HG03039 (cell line): ENCODE measurements at regions not wholly inside any gene's neighbourhood (a gene's known extent, or its start where the extent isn't known, plus 50 kb on each side); places are given as distances from the start of the nearest gene placed in this dataset.

Experiments used
- ATAC-seq: cut with Tn5 transposase; IDR thresholded peaks from one replicate; pipeline ENCODE4 v1.9.1; 2021; ENCODE audit warnings: mild to moderate bottlenecking, moderate library complexity; ENCODE audit not compliant: unreplicated experiment

- no peak for ATAC-seq
Observed at GRCh38 chr15:93583552-93583951, 494.5 kb upstream of the RGMA start.

- ATAC-seq: no peak
Observed at GRCh38 chr15:93570527-93570926, 481.5 kb upstream of the RGMA start.

GRCh38 chr15:93566762-93567161 is 477.8 kb upstream of the RGMA start:
- ATAC-seq: no peak

GRCh38 chr15:93565201-93565600 is 476.2 kb upstream of the RGMA start:
- ATAC-seq: no peak

- ATAC-seq: no peak
Observed at GRCh38 chr15:93563218-93563617, 474.2 kb upstream of the RGMA start.

- no peak for ATAC-seq
Observed at GRCh38 chr15:93562395-93563123, 473.5 kb upstream of the RGMA start.

GRCh38 chr15:93557696-93558095 is 468.7 kb upstream of the RGMA start:
- no peak for ATAC-seq

- no peak for ATAC-seq
Observed at GRCh38 chr15:93553167-93553935, 464.3 kb upstream of the RGMA start.

- no peak for ATAC-seq
Observed at GRCh38 chr15:93543093-93543492, 454.1 kb upstream of the RGMA start.

- ATAC-seq: no peak
Observed at GRCh38 chr15:93527374-93528050, 438.5 kb upstream of the RGMA start.

- ATAC-seq: no peak
Observed at GRCh38 chr15:93524432-93524831, 435.4 kb upstream of the RGMA start.

GRCh38 chr15:93523481-93523880 is 434.5 kb upstream of the RGMA start:
- no peak for ATAC-seq

GRCh38 chr15:93520206-93520605 is 431.2 kb upstream of the RGMA start:
- no peak for ATAC-seq

- no peak for ATAC-seq
Observed at GRCh38 chr15:93519599-93519998, 430.6 kb upstream of the RGMA start.

- ATAC-seq: no peak
Observed at GRCh38 chr15:93517176-93517575, 428.2 kb upstream of the RGMA start.

GRCh38 chr15:93515256-93516051 is 426.4 kb upstream of the RGMA start:
- no peak for ATAC-seq

GRCh38 chr15:93506646-93507045 is 417.6 kb upstream of the RGMA start:
- no peak for ATAC-seq

- no peak for ATAC-seq
Observed at GRCh38 chr15:93505506-93505905, 416.5 kb upstream of the RGMA start.

GRCh38 chr15:93501946-93502345 is 412.9 kb upstream of the RGMA start:
- ATAC-seq: no peak

- no peak for ATAC-seq
Observed at GRCh38 chr15:93500155-93500554, 411.1 kb upstream of the RGMA start.

GRCh38 chr15:93497291-93497690 is 408.3 kb upstream of the RGMA start:
- no peak for ATAC-seq
